HG02759 (cell line): ENCODE measurements at regions not wholly inside any gene's neighbourhood (a gene's known extent, or its start where the extent isn't known, plus 50 kb on each side); places are given as distances from the start of the nearest gene placed in this dataset.
A peak's percentile ranks its signal among the peaks of the same experiment; 100 is the strongest.
"Not testable (repeated sequence)": the region's sequence is repeated elsewhere in the genome, so short reads cannot be mapped to it uniquely, and the experiment has no call there.

Source experiments
- ATAC-seq: cut with Tn5 transposase; IDR thresholded peaks from one replicate; pipeline ENCODE4 v1.9.1; 2021; ENCODE audit warnings: mild to moderate bottlenecking, moderate library complexity; ENCODE audit not compliant: unreplicated experiment

DNA sequence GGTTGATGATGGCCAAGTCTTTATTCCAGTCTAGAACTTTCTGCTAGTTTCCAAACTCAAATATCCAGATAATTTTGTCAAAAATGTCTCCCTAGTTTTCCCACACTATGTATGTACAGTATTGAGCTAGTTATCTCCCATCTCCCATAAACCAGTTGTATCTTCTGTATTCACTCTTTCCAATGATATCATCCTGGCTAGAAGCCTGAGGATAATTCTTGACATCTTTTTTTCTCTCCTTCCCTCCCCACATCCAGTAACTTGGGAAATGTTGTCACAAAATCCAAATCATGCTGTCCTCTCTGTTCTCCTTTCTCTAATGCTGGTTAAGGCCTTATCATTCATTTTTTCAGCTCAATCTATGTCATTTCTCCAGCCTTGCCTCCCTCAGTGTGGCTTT is 553.8 kb upstream of the FANCL start:
- ATAC-seq = no peak

DNA sequence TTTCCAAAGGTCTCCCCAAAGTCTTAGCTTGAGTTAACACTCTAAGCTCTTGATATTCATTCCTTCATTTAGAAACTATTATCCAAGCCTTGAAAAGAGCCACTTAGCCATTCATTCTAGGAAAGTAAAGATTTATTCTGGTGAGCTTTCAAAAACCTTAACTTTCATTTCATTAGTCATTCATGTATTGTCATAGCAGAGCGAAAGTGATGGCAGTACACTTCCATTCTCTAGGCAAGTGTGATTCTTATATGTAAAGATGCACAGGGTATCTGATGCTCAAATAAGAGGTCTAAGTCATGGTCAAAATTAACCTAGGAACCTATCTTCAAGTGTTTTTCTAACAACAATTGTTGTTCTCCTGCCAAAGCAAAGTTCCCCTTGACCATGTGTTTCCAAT is 553.0 kb upstream of the FANCL start:
- ATAC-seq = no peak

DNA sequence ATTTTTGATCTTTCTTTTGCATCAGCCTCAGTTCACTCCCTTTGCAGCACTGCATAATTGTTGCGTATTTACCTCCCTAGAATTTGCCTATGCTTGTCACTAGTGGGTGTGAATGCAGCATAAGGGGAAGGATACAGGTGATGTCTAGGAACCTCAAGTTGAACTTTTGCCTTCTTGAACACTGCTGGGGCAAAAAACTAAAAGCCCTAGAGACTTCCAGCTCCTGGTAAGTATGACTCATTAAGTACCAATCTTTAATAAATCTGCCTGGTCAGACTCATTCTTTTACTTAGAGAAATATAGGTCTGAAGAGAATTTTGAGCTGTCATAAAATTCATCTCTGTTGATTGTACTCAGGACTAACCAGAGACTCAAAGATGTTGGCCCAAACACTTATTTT is 547.3 kb upstream of the FANCL start:
- ATAC-seq = peak; percentile 53

DNA sequence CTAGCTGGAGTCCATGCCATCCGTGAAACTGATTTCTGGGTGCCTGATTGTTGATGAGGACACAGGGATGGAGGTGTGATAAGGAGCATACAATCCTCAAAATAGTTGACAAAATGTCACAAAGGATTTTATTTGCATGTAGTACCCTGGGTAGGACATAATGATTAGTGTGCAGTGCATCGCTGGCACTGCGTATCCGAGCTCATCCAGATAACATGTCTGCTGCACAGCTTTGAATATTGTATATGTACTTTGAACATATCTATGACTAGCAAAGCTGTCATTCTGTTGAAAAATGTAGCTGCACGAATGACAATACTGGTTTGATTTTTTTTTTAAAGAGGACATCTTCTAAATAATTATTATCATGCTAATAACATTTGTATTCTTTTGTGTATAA is 529.7 kb upstream of the FANCL start:
- no peak for ATAC-seq

DNA sequence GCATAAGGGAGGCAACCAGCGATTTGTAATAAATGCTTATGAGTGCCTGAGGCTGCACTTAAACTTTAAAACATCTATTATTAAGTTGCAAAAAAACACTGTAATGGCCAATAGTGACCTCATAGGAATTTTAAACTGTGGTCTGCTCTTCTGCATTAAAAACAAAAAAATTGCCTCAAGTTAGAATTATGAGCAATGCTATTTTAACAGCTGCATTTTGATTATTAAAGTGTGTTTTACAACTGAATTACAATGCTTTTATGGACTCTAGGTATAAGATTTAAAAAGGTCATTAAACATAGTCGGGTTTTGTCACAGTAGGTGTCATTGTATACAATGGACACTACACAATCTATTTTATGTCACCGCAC is 528.7 kb upstream of the FANCL start:
- ATAC-seq = no peak

DNA sequence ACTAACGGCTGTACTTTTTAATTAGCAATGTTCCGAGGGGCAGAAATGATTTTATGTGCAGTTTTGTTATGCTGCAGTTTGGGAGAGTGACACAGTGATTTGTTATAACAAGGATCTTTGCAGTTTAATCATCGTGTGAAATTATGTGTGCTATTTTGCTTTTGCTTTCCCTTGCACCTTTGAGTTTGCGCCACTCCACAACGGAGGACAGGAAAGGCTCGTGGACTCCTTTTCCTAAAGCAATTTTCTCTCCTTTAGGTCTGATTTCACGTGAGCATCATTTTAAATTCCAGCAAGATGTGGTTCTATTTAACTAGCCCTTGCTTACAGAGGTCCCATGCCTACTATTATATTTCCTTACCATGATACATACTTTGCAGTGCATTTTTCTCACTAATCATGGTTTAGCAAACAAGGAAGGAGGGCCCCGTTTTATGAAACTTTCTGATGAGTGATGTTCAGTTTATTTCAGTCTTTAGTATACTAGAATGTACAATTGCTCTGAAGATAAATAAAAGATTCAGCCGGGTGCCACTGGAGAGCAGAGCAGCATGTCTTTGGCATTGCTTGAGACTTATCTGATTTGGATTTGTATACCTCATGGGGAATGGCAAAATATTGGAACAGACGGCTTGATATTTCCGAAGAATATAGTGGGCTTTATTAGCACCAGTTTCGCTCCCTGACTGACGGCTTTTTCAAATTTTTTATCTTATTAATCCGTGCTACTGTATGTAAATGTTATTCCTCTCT is 528.2 kb upstream of the FANCL start:
- no peak for ATAC-seq

DNA sequence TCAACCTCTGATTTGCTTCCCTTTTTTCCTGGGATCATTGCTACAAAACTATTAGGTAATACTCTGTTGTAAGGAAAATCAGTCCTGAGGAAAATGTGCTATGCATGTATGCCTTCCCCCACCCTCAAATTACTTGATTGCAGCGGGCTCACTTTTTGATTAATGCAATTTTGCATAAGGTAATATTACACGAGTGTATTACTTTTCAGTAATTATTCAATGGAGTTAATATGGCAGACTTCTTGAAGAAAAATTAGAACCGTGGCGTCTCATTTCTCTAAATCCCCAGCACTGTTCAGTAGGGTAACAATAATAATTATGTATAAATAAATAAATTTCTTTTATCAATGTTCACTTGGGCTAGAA is 527.6 kb upstream of the FANCL start:
- no peak for ATAC-seq

DNA sequence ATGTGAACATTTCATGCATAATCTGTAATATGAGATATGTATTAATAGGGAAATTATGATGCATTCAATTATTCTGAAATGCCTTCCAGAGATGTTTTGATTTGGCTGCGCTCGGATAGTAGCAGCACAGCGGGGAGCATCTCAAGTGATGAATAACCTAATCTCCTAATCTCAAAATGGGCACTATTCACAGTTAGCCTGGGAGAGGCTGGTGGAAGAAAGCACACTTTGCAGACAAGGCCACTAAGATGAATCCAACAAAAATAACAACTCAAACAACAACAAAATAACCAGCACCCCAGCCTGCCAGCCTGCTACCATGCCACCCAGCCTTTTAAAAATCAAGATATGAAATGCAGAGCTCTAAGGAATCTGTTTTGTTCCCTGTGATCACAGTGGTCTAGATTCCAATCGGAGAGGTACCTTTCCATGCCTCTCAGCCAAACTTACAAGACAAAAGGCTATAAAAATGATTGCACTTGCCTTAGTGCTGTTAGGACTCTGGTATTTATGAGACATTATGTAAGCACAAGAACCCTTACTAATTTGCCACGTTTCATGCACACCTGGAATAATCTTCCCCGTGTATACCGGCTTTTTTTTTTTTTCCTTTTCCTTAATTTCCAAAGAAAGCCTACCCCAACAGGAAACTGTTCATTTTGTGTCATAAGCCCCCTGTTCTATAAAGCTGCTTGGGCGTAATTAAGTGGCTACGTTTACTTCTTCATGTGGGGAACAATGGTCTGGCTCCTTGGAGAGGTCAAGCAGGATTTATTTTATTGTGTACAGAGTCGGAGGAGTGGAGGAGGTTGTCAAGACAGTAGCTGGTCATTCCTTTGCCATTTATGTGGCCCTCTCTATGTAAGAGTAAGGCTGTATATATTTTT is 526.9 kb upstream of the FANCL start:
- ATAC-seq = no peak

DNA sequence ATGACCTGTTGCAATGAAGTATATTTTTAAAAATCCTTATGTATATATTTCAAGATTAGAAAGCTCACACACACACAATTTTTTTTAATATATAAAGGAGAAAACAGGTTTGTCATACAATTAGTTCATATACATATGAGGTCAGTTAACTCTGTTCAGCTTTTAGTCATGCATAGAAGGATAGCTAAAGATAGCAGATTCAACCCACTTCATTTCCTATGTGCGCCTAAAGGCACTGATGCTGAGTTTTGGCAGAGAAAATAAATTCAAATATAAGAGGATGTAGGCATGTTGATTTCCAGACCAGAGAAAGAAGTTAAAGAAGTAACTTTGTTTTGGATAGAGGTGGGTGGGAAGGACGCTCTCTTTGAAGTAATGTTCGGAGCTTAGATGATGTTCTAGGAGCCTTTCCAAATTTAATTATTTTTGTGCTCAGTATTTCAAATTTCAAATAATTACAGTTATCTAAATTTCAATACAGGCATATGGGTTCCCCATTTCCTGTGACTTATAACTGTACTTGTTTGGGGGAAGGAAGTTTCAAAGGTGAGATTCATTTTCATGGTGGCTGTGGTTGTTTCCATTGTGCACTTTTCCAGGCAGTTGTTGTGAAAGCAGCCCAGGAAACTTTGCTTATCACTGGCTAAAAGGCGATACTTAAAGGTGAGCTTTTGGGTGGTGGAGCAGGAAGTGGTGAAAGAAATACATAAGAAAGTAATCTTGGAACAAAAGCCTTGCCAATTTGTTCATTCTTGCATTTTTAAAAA is 523.4 kb upstream of the FANCL start:
- ATAC-seq = no peak

DNA sequence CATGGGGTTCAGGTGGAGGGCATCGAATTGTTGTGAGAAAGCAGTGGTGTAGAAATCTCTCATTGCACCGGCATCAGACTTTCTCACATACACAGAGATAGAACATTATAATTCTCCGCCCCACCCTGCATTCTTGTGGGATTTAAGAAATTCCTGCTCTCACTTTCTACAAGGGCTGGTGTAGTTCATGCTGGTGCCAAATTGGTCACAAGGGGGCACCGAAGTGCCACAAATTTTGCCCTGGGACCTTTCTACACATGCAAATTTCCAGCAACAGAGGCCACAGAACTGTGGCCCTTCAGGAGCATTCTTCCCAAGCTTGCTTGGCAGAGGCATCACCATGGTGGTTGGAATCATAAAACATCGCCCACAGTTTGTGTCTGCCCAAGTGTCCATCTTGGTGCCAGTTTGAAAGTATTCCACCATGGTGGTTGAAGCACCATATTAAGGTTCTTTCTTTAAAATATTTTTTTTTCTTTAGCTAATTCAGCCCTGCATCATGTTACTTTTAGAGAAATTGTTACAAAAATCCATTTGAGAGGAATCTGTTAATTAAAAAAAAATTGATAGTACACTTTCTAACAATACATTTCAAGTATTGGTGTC is 521.2 kb upstream of the FANCL start:
- peak; percentile 90 for ATAC-seq

DNA sequence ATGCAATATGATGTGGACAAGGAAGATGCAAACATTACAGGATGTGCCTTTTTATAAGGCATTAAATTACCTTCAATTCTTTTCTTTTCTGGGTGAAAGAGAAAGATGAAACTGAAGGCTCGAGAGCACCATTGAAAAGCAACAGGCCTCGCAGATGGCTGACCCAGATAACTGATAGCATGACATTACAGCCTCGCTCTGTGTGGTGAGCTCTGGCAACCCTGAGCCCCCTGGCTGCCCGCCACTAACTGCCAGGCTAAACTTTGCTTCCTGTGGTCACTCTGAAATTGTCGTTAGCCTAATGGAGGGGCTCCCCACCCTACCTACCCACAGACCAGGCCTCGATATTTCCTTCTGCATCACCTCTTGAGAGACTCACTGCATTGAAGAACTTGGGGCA is 516.8 kb upstream of the FANCL start:
- ATAC-seq = no peak

DNA sequence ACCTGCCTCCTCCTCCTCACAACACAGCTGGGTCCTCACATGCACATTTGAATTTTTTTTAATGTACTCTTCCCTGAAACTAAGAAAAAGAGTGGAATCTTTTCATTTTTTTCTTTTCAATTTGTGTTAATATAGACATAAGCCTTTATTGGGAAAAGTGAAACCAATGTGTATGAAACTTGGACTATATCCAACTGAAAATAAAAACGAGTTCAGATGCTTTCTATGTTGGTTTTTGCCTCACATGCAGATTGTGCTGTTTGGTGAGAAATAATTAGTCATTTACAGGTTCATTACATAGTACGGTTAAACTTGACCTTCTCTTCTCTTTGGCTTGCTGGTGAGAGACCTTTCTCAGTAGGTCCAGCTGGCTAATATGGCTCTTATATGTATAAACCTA is 515.2 kb upstream of the FANCL start:
- no peak for ATAC-seq

DNA sequence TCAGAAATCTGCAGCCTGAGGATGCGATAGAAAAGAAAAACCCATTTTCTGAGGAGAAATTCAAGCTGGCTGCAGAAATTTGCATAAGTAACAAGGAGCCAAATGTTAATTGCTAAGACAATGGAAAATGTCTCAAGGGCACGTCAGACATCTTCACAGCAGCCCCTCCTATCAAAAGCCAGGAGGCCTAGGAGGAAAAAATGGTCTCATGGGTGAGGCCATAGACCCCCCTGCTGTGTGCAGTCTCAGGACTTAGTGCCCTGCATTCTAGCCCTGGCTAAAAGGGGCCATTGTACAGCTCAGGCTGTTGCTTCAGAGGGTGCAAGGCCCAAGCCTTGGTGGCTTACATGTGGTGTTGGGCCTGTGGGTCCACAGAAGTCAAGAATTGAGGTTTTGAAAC is 511.4 kb upstream of the FANCL start:
- ATAC-seq = not testable (repeated sequence)

DNA sequence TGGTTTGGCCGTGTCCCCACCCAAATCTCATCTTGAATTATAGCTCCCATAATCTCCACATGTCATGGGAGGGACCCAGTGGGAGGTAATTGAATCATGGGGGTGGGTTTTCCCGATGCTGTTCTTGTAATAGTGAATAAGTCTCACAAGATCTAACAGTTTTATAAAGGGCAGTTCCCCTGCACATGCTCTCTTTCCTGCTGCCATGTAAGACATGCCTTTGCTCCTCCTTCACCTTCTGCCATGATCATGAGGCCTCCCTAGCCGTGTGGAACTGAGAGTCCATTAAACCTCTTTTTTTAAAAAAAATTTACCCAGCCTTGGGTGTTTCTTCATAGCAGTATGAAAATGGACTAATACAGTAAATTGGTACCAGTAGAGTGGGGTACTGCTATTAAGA is 510.6 kb upstream of the FANCL start:
- ATAC-seq = not testable (repeated sequence)

DNA sequence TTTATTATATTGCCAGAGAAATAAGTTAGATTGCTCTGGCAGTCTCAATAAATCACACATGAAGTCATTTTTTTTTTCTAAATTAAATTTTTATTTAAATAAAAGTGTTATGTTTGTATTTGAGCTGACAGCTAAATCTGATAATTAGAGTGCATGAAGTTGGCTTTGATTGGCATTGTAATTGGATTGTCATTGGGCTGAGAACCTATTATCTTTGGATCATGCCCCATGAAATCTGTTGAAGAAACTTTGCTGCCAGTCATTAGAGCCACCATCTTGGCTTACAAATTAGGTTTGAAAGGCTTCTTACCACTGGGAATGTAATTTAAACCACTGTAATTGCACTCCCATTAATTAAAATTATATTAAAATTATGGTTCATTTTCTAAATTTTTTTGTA is 507.9 kb upstream of the FANCL start:
- ATAC-seq = no peak

DNA sequence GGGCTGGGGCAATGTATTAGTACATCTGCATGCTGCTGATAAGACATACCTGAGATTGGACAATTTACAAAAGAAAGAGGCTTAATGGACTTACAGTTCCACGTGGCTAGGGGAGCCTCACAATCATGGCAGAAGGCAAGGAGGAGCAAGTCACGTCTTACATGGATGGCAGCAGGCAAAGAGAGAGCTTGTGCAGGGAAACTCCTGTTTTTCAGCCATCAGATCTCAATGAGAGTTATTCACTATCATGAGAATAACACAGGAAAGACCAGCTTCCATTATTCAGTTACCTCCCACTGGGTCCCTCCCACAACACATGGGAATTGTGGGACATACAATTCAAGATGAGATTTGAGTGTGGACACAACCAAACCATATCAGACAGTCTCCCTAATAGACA is 504.2 kb upstream of the FANCL start:
- not testable (repeated sequence) for ATAC-seq

DNA sequence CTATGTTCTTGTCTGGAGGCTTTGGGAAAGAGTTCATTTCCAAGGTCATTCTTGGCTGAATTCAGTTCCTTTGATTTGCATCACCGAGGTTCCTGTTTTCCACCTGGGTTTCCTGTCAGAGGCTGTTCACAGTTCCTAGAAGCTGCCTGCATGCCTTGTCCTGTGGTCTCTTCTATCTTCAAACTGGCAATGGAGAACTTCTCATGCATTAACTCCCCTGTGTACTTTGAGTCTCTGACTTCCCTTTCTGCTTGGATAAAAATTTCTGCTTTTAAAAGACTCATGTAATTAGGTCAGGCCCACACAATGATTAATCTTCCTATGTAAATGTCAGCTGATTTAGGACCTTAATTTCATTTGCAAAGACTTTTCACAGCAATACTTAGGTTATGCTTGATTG is 499.3 kb upstream of the FANCL start:
- no peak for ATAC-seq

DNA sequence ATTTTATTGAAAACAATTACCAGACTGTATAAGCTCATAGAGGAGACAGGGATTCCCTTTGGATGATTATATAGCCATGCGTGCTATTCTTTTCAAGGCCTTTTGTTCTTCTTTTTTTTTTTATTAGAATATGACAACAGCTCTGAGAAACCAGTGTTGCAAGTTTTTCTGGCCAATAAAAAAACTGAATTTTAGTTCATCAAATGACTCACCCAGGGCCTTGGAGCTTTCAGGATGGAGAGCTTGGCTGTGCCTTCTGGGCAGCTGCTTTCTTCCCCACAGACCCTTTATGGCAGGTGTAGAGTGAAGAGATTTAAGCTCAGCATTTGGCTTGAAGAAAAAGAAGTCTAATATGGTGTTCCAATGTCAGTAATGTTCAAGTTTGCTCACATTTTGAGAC is 497.9 kb upstream of the FANCL start:
- ATAC-seq = no peak

DNA sequence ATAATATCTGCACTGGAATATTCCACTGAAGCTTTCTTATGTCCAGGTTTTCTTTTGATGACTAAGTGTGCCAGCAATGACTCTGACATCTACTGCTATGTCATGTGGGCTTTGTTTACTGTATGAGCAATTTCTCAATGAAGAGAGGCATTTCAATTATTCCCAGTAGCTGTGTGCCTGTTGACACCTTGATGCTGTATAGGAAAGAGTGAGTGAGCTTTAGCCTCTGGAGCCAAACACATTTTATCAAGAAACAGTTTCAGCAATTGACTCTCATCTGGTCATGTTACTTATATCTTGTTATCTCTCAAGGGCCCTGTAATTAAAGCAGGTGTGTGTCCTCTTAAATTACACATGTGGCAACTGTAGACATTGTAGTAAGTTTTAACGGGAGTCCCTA is 493.2 kb upstream of the FANCL start:
- ATAC-seq = no peak

DNA sequence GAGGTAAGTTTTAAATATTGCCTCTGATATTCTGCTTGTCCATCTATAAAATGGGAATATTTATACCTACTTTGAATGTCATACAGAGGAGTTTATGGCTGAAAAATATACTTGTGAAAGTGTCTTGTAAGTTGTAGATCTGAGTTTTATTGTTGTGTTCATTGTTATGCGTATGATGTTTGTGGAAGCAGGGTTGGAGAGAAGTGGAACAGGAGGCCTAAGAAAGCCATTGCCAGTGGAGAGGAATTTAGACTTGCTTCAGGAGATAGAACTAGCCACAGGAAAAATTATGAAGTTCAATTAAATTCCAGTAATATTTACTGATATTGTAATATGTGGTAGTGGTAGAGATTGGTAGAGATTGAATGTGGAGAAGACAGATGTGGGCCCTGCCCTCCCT is 491.9 kb upstream of the FANCL start:
- no peak for ATAC-seq

DNA sequence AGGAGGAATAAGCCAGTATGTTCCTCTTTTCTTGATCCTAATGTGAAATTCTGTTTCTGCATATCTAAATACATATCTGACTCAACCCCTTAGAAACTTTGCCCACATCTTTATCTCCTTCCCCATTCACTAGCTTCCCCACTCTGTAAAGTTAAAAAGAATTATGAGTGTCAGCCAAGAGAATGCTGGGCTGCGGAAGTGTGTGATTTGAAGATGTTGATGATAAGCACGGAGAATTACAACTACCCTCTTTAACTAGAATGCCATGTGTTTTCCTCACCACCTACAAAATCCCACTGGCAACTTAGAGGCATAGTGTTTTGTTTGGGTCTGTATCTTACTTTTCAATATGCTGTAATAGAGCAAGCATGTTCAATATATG is 490.4 kb upstream of the FANCL start:
- ATAC-seq = no peak
